ENCODE measurements at regions not wholly inside any gene's neighbourhood (a gene's known extent, or its start where the extent isn't known, plus 50 kb on each side); places are given as distances from the start of the nearest gene placed in this dataset.
"Not testable (repeated sequence)": the region's sequence is repeated elsewhere in the genome, so short reads cannot be mapped to it uniquely, and the experiment has no call there.

DNA sequence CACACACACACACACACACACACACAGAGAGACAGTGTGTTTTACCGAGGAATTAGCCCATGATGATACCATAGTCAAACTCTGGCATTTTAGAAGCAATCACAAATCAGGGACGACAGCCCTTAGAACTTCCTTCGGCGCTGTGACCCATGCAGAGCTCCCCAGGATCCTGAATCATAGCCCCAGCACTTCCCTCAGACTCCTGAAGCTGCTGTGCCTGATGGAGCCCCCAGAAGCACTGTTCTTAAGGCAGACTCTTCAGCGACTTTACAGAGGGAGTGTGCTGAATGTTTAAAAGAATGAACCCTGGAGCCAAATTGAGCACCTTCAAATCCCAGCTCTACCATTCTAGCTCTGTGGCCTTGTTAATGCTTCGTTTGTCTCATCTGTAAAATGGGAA, 89.3 kb upstream of the LIPC start:
- no peak for DNase-seq
- in situ Hi-C loops (cut with HindIII; ENCODE audit: low pct_ligation_motif_present, low pct_unique_long_range_greater_than_20kb, low sequenced_read_pairs), result no loop called here

DNA sequence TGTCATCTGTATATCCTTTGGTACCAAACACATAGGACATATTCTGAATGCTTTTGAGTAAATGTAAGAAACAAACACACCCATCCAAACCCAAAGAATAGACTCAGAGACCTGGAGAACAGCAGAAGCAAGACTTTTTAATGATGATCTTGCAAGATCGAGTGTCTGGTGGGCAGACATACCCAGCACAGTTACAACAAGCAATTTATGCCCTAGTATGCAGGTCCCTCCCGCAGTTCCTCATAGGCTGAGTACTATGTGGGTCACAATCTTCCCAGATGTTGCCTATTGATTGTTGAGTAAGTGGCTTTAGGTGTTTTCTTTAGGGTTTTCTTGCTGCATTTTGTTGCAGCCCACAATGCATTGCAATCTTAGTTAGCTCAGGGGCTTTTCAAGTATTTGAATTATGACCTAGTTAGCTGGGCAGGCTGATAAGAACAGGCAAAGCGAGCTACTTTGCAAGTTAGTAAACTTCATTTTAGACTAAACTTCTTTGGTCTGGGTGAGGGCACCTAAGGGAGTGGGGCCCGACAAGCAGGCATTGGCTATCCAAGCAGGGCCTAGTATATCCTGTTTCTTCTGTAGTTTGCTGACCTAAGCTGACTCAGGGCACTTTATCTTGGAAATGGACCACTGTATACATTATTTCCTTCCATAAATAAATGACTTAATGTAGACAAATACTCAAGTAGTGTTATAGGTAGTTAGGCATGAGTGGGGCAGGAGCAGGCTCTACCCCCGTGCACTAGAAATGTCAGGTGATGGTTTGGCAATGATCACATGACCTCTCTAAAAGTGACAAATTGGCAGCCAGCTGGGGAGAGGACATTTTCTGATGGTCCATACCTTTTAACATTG, 87.3 kb upstream of the LIPC start:
- DNase-seq, result no peak
- in situ Hi-C loops (cut with HindIII; ENCODE audit: low pct_ligation_motif_present, low pct_unique_long_range_greater_than_20kb, low sequenced_read_pairs), result no loop called here

DNA sequence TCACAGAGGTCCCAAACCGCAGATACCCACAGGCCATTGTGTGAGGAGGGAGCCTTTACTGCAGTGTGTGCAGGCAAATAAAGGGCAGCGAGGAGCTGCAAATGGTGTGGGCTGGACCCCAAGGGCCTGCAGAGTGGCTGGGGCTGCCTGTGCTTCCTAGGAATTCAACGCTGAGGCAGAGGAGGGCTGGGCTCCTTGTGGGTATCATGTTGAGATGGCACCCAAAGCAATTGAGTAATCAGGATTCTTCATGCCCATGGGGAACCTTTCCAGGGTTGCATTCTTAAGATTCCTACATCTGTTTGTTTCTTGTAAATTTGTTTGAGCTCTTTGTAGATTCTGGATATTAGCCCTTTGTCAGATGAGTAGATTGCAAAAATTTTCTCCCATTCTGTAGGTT, 85.4 kb upstream of the LIPC start:
- in situ Hi-C loops (cut with HindIII; ENCODE audit: low pct_ligation_motif_present, low pct_unique_long_range_greater_than_20kb, low sequenced_read_pairs), result no loop called here
- peak; percentile 3 for DNase-seq

DNA sequence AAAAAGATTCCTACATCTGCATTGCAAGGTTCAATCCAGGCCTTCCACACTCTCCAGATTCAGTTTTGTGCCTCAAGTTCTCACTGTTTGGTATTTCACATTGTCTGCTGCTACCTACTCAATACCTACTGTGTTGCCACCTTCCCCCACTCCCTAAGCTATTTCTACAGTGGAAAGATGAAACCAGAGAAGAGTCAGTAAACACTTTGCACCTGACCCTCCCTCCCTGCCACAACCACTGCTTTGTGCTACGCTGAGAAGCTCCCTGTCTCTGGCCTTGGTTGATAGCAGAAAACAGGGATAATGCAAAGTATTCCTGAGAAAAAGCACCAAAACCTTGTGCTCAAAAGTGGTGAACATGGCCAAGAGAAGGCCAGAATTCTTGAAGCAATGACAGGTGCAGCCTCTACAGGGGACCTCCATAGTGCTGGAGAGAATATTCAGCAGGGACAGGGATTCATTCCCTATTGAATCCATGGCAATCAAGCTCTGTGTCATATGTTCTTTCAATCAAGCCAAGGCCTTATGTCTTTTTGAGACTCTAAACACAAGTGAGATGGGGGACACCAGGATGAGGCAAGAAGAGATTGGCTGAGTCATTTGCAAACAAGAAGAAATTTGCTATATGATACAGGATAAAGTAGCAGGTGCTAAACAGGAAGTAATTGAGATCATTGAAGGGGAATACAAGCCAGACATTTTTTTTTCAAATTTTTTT, 83.5 kb upstream of the LIPC start:
- in situ Hi-C loops (cut with HindIII; ENCODE audit: low pct_ligation_motif_present, low pct_unique_long_range_greater_than_20kb, low sequenced_read_pairs), result no loop called here
- no peak for DNase-seq

DNA sequence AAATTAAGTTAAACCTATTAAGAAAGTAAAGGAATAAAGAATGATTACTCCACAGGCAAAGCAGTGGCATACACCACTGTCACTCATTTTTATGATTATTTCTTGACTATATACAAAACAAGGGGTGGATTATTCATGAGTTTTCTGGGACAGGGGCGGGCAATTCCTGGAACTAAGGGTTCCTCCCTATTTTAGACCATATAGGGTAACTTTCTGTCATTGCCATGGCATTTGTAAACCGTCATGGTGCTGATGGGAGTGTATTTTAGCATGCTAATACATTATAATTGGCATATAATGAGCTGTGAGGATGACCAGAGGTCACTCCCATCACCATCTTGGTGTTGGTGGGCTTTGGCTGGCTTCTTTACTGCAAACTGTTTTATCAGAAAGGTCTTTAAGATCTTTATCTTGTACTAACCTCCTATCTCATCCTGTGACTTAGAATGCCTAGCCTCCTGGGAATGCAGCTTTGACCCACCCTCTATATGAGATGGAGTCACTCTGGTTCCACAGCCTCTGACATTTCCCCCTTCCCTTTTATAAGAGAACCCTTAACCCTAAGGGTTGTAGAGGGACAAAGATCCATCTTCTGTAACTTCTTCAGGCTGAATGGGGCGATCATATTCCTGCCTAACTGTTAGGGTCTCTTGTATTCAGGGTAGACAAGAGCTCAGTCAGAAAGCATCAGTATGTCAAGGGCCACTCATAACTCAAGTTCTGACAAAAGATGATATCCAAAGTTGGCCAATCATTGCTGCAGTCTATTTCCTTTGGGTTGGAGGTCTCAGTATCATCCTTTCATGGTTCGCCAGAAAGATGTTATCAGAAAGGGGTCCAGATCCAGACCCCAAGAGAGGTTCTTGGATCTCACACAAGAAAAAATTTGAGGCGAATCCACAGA, 79.5 kb upstream of the LIPC start:
- in situ Hi-C loops (cut with HindIII; ENCODE audit: low pct_ligation_motif_present, low pct_unique_long_range_greater_than_20kb, low sequenced_read_pairs), result no loop called here
- DNase-seq, result no peak

DNA sequence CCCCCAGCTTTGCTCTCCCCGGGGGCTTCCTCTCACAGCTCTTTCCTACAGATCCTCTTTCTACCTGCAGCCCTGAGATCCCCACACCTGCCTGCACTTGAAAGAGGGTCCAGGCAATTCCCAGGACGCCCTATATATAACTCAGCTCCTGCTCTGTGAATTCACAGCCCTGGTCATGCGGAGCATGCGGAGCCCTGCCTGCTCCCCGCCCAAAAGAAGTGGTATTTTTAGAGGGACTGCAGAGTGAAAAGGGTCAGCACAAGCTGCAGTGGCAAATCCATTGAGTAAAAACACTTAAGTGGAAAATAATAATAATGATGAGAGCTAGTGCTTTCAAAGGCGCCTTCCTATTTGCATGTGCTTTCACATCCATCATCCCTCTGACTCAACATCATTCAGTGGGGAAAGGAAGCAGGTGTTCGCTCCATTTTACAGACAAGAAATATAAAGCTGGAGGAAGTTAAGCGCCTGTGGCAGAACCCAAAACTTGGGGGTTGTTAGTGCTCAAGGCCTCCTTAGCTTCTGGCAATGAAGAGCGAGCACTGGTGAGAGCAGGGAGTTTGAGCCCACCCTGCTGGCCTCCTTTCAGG, 76.3 kb upstream of the LIPC start:
- in situ Hi-C loops (cut with HindIII; ENCODE audit: low pct_ligation_motif_present, low pct_unique_long_range_greater_than_20kb, low sequenced_read_pairs), result no loop called here
- DNase-seq, result no peak

DNA sequence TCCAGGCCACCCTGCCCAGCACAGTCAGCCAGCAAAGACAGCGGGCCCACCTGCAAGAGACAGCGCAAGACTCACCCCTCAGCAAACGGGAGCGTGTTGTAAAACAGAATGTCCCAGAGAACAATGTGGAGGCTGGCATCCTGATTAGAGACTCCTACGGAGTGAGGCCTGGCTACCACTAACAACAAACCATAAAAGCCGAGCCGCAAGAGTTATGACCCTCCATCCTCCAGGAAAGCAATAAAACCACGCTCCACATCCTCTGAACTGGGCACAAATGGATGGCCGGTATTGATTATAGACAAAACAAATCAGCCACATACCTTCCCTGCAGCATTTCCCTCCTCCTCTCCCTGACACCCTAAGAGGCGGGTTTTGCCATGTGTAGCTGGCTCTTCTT, 75.8 kb upstream of the LIPC start:
- in situ Hi-C loops (cut with HindIII; ENCODE audit: low pct_ligation_motif_present, low pct_unique_long_range_greater_than_20kb, low sequenced_read_pairs), result no loop called here
- no peak for DNase-seq

DNA sequence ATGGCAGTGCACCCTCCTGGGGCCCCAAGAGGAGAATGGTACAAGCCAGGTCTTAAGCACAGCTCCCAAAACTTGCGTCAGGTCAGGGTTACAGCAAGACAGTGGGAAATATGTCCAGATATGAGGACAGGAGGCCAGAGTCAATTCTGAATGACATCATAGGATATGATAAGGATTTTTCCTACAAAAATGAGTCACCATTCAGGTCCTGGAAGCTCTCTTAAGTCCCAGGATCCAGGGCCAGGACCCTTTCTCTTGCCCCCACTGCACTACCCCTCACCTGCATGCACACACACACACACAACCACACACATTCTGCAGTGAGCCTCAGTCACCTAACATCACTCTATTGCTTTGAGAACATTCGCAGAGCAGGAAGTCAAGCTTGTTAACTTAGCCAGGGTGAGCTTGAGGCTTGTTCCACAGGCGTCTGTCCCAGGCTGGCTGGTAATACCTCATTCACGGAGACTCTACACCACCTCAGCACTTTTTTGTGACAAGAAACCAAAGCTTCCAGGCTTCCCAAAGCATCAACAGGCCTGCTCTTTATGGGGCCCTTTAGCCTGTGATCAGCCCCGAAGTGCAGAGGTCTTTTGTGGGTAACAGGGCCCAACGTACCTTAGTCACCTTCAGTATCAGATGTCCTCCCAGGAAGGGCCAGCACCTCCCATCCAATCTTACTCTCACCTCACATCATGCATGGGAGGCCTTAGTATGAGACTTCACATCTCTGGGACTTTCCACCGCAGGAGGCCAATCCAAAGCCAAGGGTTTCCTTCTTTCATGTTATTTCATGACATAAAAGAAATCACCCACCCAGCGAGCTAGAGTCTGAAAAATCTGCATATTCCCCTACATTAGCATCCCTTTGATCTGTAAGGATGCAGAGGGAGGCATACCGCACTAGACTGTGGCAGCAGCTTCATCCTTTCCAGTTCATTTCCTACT, 74.0 kb upstream of the LIPC start:
- in situ Hi-C loops (cut with HindIII; ENCODE audit: low pct_ligation_motif_present, low pct_unique_long_range_greater_than_20kb, low sequenced_read_pairs), result no loop called here
- DNase-seq, result no peak

DNA sequence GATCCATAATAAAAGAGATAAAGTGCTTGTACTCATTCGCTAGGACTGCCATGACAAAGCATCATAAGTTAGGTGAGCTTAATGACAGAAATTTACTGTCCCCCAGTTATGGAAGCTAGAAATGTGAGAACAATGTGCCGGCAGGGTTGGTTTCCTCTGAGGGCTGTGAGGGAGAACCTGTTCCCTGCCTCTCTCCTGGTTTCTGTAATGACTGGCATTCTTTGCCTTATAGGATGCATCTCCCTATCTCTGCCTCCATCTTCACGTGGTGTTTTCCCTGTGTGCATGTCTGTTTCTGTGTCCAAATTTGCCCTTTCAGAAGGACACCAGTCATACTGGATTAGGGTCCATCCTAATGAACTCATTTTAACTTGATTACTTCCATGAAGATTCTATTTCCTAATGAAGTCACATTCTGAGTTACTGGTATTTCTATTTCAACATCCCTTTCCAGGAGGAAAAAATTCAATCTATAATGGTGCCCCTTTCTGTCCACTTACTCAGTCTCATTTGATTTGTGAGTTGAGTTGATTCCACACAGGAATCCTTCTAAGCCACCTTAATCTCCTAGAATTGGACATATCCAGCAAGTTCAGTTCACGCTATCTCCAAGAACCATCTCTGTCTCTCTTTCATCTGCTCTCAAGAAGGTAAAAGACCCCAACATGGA, 71.2 kb upstream of the LIPC start:
- in situ Hi-C loops (cut with HindIII; ENCODE audit: low pct_ligation_motif_present, low pct_unique_long_range_greater_than_20kb, low sequenced_read_pairs), result no loop called here
- DNase-seq, result no peak

DNA sequence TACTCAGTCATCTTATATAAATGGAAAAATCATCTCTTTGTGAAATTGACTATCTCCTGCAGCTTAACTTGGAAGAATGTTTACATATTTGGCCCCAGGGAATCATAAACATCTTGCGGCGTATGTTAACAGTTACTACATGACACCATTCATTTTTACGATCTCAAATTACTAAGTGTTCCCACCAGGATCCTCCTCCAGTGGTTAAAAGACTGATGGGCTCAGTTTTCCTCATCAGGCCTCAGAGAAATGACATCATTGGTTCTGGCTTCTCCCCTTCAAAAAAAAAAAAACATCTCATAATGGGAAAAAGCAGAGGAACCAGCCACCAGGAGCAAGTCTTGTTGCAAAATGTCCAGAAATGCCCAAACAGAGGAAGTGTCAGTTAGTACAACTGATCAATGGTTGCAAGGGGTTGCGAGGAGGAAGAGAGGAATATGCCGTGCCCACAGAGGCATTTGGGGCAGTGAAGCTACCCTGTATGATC, 70.5 kb upstream of the LIPC start:
- in situ Hi-C loops (cut with HindIII; ENCODE audit: low pct_ligation_motif_present, low pct_unique_long_range_greater_than_20kb, low sequenced_read_pairs), result no loop called here
- DNase-seq, result no peak

DNA sequence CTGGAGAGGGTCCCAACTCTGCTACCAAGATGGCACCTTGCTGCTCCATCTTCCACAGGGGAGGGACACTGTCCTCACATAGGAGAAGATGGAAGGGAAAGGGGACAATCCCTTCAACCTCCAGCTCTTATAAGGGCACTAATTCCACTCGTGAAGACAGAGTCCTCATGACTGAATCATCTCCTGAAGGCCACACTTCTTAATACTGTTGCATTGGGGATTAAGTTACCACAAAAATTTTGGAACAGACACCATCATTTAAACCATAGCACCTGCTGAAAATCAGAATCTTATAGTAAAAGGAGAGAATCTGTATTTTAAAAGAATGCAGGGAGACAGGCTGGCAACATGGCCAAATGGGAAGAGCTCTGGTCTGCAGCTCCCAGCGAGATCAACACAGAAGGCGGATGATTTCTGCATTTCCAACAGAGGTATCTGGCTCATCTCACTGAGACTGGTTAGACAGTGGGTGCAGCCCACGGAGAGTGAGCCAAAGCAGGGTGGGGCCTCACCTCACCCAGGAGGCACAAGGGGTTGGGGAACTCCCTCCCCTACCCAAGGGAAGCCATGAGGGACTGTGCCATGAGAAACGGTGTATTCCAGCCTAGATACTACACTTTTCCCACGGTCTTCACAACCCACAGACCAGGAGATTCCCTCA, 69.4 kb upstream of the LIPC start:
- DNase-seq, result no peak
- in situ Hi-C loops (cut with HindIII; ENCODE audit: low pct_ligation_motif_present, low pct_unique_long_range_greater_than_20kb, low sequenced_read_pairs), result no loop called here

DNA sequence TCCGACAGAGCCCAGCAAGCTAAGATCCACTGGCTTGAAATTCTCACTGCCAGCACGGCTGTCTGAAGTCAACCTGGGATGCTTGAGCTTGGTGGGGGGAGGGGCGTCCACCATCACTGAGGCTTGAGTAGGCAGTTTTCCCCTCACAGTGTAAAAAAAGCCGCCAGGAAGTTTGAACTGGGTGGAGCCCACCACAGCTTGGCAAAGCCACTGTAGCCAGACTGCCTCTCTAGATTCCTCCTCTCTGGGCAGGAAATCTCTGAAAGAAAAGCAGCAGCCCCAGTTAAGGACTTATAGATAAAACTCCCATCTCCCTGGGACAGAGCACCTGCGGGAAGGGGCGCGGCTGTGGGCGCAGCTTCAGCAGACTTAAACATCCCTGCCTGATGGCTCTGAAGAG, 68.7 kb upstream of the LIPC start:
- not testable (repeated sequence) for DNase-seq

DNA sequence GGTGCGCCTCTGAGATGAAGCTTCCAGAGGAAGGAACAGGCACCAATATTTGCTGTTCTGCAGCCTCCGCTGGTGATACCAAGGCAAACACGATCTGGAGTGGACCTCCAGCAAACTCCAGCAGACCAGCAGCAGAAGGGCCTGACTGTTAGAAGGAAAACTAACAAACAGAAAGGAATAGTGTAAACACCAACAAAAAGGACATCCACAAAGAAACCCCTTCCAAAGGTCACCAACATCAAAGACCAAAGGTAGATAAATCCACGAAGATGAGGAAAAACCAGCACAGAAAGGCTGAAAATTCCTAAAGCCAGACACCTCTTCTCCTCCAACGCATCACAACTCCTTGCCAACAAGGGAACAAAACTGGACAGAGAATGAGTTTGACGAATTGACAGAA, 68.1 kb upstream of the LIPC start:
- in situ Hi-C loops (cut with HindIII; ENCODE audit: low pct_ligation_motif_present, low pct_unique_long_range_greater_than_20kb, low sequenced_read_pairs); DNase-seq: not testable (repeated sequence)

More for the DNA sequence above, 68.7 kb upstream of the LIPC start:
- in situ Hi-C loops (cut with HindIII; ENCODE audit: low pct_ligation_motif_present, low pct_unique_long_range_greater_than_20kb, low sequenced_read_pairs), result not testable (repeated sequence)

DNA sequence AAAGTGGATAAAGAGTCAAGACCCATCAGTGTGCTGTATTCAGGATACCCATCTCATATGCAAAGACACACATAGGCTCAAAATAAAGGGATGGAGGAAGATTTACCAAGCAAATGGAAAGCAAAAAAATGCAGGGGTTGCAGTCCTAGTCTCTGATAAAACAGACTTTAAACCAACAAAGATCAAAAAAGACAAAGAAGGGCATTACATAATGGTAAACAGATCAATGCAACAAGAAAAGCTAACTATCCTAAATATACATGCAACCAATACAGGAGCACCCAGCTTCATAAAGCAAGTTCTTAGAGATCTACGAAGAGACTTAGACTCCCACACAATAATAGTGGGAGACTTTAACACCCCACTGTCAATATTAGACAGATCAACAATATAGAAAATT, 66.7 kb upstream of the LIPC start:
- in situ Hi-C loops (cut with HindIII; ENCODE audit: low pct_ligation_motif_present, low pct_unique_long_range_greater_than_20kb, low sequenced_read_pairs); DNase-seq: not testable (repeated sequence)

DNA sequence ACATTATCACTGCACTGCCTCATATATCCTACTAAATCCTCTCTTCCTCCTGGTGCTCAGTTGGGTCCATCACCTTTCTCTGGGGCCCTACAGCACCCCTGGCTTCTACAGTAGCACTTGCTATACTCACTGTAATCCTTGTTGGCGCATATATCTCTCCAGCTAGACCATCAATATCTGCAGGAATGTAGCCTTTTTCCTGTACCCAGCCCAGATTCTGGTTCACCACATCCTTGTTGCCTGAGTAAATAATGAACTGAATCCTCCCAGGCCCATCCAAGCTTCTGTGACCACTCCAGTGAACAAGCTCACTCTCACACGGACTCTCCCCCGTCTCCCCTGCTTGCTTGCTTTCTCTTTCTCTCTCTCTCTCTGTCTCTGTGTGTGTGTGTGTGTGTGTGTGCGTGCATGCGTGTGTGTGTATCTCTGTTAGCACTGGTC, 62.5 kb upstream of the LIPC start:
- peak; percentile 85 for DNase-seq
- in situ Hi-C loops (cut with HindIII; ENCODE audit: low pct_ligation_motif_present, low pct_unique_long_range_greater_than_20kb, low sequenced_read_pairs), result no loop called here

DNA sequence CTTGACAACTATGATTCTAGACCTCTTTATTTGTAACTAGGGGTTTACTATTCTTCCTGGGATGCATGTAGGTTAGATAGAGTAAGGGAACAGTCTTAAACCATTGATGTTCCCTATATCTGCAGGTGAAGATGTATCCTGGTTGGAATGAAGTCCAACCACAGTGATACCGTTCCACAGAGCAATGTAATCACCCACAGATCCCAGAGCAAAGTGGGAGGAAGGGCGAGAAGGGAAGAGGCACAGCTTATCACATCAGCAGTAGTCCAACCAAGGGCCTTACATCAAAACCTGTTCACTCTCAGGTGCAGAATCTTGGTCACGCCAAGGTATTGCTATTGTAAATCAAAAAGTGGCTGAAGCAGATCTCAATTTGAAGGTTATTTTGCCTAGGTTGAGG, 61.8 kb upstream of the LIPC start:
- no peak for DNase-seq
- in situ Hi-C loops (cut with HindIII; ENCODE audit: low pct_ligation_motif_present, low pct_unique_long_range_greater_than_20kb, low sequenced_read_pairs), result no loop called here

DNA sequence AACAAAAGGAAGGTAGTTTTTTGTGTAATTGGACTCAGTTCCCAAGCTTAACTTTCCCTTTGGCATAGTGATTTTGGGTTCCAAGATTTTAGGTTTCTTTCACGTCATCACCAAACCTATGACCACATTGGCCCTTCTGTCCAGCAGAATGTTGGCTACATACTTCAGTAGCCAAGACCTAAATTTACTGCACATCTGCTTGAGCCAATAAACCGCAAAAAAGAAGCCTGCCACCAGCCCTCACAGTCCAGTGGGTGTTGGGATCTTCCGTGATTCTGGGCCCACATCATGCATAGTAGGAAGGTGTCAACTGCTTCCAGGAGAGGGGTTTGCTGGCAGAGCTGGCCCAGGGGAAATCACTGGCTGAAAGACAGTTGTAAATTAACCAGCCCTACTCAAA, 57.6 kb upstream of the LIPC start:
- no peak for DNase-seq
- in situ Hi-C loops (cut with HindIII; ENCODE audit: low pct_ligation_motif_present, low pct_unique_long_range_greater_than_20kb, low sequenced_read_pairs), result no loop called here
